T-helper 1 cell treated with Interleukin-12 subunit alpha and Interleukin-12 subunit beta and Interleukin-4 antibody, amounts not matched to agents 30 μg/mL and 1 μg/mL, for 36 hours (primary cell): ENCODE measurements at regions not wholly inside any gene's neighbourhood (a gene's known extent, or its start where the extent isn't known, plus 50 kb on each side); places are given as distances from the start of the nearest gene placed in this dataset.
"Not testable (repeated sequence)": the region's sequence is repeated elsewhere in the genome, so short reads cannot be mapped to it uniquely, and the experiment has no call there.

Experiments
- H3K27ac Mint-ChIP-seq: one replicate; pipeline ENCODE4 v1.8.0; 2021; ENCODE audit warnings: mild to moderate bottlenecking, mixed read lengths
- H3K27me3 Mint-ChIP-seq: one replicate; pipeline ENCODE4 v1.8.0; 2021; ENCODE audit warnings: low read depth, mixed read lengths
- H3K36me3 Mint-ChIP-seq: one replicate; pipeline ENCODE4 v1.8.0; 2021; ENCODE audit warnings: low read depth, mixed read lengths
- H3K4me1 Mint-ChIP-seq: one replicate; pipeline ENCODE4 v1.8.0; 2021; ENCODE audit warnings: low read depth, mixed read lengths
- H3K4me3 Mint-ChIP-seq: one replicate; pipeline ENCODE4 v1.8.0; 2021; ENCODE audit warnings: mild to moderate bottlenecking, moderate library complexity, mixed read lengths
- H3K9me3 Mint-ChIP-seq: one replicate; pipeline ENCODE4 v1.8.0; 2021; ENCODE audit warnings: mixed read lengths

GRCh38 chr7:106561151-106561550 is 99.8 kb downstream of the CCDC71L start:
- peaks cover 11% of the 10 kb centered on the region for H3K27me3 Mint-ChIP-seq
- H3K36me3 Mint-ChIP-seq = no peaks in the 10 kb centered on the region
- no peak overlapping the region for H3K27ac Mint-ChIP-seq
- H3K4me3 Mint-ChIP-seq = no peak overlapping the region
- H3K4me1 Mint-ChIP-seq = no peaks in the 10 kb centered on the region
- H3K9me3 Mint-ChIP-seq = peaks cover 5% of the 10 kb centered on the region

GRCh38 chr7:106560482-106560881 is 100.5 kb downstream of the CCDC71L start:
- Mint-ChIP-seq H3K36me3 (no peaks in the 10 kb centered on the region), H3K9me3 (peaks cover 5% of the 10 kb centered on the region), H3K4me1 (no peaks in the 10 kb centered on the region), H3K4me3 (no peak overlapping the region), H3K27ac (no peak overlapping the region), H3K27me3 (peaks cover 11% of the 10 kb centered on the region)

GRCh38 chr7:106556244-106556643 is 104.7 kb downstream of the CCDC71L start:
- not testable (repeated sequence) for H3K9me3 Mint-ChIP-seq, H3K36me3 Mint-ChIP-seq, H3K4me1 Mint-ChIP-seq, H3K27ac Mint-ChIP-seq, H3K4me3 Mint-ChIP-seq, H3K27me3 Mint-ChIP-seq

GRCh38 chr7:106554623-106555022 is 106.3 kb downstream of the CCDC71L start:
- H3K4me1 Mint-ChIP-seq, H3K4me3 Mint-ChIP-seq, H3K9me3 Mint-ChIP-seq, H3K36me3 Mint-ChIP-seq, H3K27ac Mint-ChIP-seq: not testable (repeated sequence)
- H3K27me3 Mint-ChIP-seq = peaks cover 11% of the 10 kb centered on the region

- Mint-ChIP-seq H3K27me3 (peaks cover 11% of the 10 kb centered on the region), H3K4me3 (no peak overlapping the region), H3K36me3 (no peaks in the 10 kb centered on the region), H3K27ac (no peak overlapping the region), H3K4me1 (no peaks in the 10 kb centered on the region), H3K9me3 (peaks cover 5% of the 10 kb centered on the region)
Measured at GRCh38 chr7:106553446-106553836, 107.5 kb downstream of the CCDC71L start.

- Mint-ChIP-seq H3K27ac (no peak overlapping the region), H3K27me3 (peaks cover 11% of the 10 kb centered on the region), H3K4me1 (no peaks in the 10 kb centered on the region), H3K9me3 (peaks cover 5% of the 10 kb centered on the region), H3K4me3 (no peak overlapping the region), H3K36me3 (no peaks in the 10 kb centered on the region)
Measured at GRCh38 chr7:106552645-106553445, 108.1 kb downstream of the CCDC71L start.

GRCh38 chr7:106551936-106552335 is 109.0 kb downstream of the CCDC71L start:
- H3K9me3 Mint-ChIP-seq = peaks cover 5% of the 10 kb centered on the region
- H3K4me1 Mint-ChIP-seq = no peaks in the 10 kb centered on the region
- H3K4me3 Mint-ChIP-seq = no peak overlapping the region
- H3K27me3 Mint-ChIP-seq = peaks cover 5% of the 10 kb centered on the region
- H3K27ac Mint-ChIP-seq = no peak overlapping the region
- no peaks in the 10 kb centered on the region for H3K36me3 Mint-ChIP-seq

GRCh38 chr7:106548491-106548890 is 112.5 kb downstream of the CCDC71L start:
- Mint-ChIP-seq H3K36me3 (no peaks in the 10 kb centered on the region), H3K27me3 (peaks cover 4% of the 10 kb centered on the region), H3K4me3 (no peak overlapping the region), H3K4me1 (peaks cover 5% of the 10 kb centered on the region), H3K27ac (no peak overlapping the region), H3K9me3 (no peaks in the 10 kb centered on the region)

GRCh38 chr7:106545275-106545674 is 115.7 kb downstream of the CCDC71L start:
- Mint-ChIP-seq H3K9me3 (no peaks in the 10 kb centered on the region), H3K27me3 (no peaks in the 10 kb centered on the region), H3K4me3 (no peak overlapping the region), H3K4me1 (peaks cover 10% of the 10 kb centered on the region), H3K27ac (no peak overlapping the region), H3K36me3 (no peaks in the 10 kb centered on the region)

- H3K4me1 Mint-ChIP-seq = peaks cover 10% of the 10 kb centered on the region
Measured at GRCh38 chr7:106543221-106543757, 117.7 kb downstream of the CCDC71L start.

GRCh38 chr7:106542550-106543220 is 118.3 kb downstream of the CCDC71L start:
- no peaks in the 10 kb centered on the region for H3K36me3 Mint-ChIP-seq
- no peak overlapping the region for H3K27ac Mint-ChIP-seq
- H3K4me3 Mint-ChIP-seq = no peak overlapping the region
- no peaks in the 10 kb centered on the region for H3K9me3 Mint-ChIP-seq
- H3K4me1 Mint-ChIP-seq = peaks cover 10% of the 10 kb centered on the region
- H3K27me3 Mint-ChIP-seq = no peaks in the 10 kb centered on the region

More at GRCh38 chr7:106543221-106543757, 117.7 kb downstream of the CCDC71L start:
- H3K36me3 Mint-ChIP-seq = no peaks in the 10 kb centered on the region
- no peak overlapping the region for H3K27ac Mint-ChIP-seq
- H3K27me3 Mint-ChIP-seq = no peaks in the 10 kb centered on the region
- no peak overlapping the region for H3K4me3 Mint-ChIP-seq
- no peaks in the 10 kb centered on the region for H3K9me3 Mint-ChIP-seq

GRCh38 chr7:106538638-106539037 is 122.3 kb downstream of the CCDC71L start:
- H3K4me3 Mint-ChIP-seq = no peak overlapping the region

GRCh38 chr7:106537119-106537518 is 123.8 kb downstream of the CCDC71L start:
- no peak overlapping the region for H3K27ac Mint-ChIP-seq
- H3K4me3 Mint-ChIP-seq = no peak overlapping the region
- peaks cover 3% of the 10 kb centered on the region for H3K4me1 Mint-ChIP-seq
- H3K27me3 Mint-ChIP-seq = no peaks in the 10 kb centered on the region
- no peaks in the 10 kb centered on the region for H3K36me3 Mint-ChIP-seq
- no peaks in the 10 kb centered on the region for H3K9me3 Mint-ChIP-seq

More at GRCh38 chr7:106538638-106539037, 122.3 kb downstream of the CCDC71L start:
- H3K36me3 Mint-ChIP-seq = no peaks in the 10 kb centered on the region
- no peaks in the 10 kb centered on the region for H3K27me3 Mint-ChIP-seq
- no peak overlapping the region for H3K27ac Mint-ChIP-seq
- H3K4me1 Mint-ChIP-seq = peaks cover 8% of the 10 kb centered on the region
- H3K9me3 Mint-ChIP-seq = no peaks in the 10 kb centered on the region

GRCh38 chr7:106536079-106536478 is 124.9 kb downstream of the CCDC71L start:
- Mint-ChIP-seq H3K36me3 (no peaks in the 10 kb centered on the region), H3K4me3 (no peak overlapping the region), H3K4me1 (peaks cover 3% of the 10 kb centered on the region), H3K27me3 (no peaks in the 10 kb centered on the region), H3K9me3 (no peaks in the 10 kb centered on the region), H3K27ac (no peak overlapping the region)
